ENCODE measurements at regions not wholly inside any gene's neighbourhood (a gene's known extent, or its start where the extent isn't known, plus 50 kb on each side); places are given as distances from the start of the nearest gene placed in this dataset.
"Not testable (repeated sequence)": the region's sequence is repeated elsewhere in the genome, so short reads cannot be mapped to it uniquely, and the experiment has no call there.

- no peak for DNase-seq
Observed at GRCh38 chr19:28549680-28550277, 663.2 kb downstream of the UQCRFS1 start.

GRCh38 chr19:28546148-28546685 lies 666.7 kb downstream of the UQCRFS1 start:
- DNase-seq = no peak

- not testable (repeated sequence) for DNase-seq
Observed at GRCh38 chr19:28545397-28545796, 667.6 kb downstream of the UQCRFS1 start.

DNA sequence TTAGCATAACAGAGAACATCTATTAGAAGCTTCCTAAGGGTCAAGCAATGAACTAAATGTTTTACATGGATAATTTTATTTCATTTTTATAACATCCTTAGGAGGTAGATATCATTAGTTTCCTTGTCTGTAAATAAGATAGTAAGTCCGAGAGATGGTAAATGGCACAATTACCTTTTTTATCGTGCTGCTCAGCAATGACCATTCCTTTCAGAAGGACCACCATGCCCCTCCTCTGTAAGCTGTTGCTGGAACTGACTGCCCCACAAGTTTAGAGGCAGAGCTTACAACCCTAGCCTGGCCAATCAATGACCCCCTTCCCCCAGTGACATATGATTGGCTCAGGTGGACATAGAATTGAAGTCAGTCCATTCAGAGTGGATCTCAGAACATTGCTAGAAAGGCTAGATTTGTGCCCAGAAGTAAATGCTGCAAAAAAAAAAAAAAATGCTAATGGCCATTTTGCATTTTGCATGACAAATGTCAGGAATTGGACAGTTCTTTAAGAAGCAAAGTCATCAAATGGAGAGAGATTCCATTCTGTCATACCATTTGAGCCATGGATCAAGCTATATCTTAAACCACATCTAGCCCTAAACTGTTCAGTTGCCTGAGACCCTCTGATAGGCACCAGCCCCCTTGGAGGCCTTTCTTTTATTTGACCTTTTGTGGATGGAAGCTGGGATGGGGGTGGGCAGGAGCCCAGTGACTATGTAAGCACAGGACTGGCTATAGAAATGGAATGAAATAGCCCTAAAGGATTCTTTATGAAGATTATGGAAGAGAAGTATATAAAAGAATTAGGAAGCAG lies 668.3 kb downstream of the UQCRFS1 start:
- DNase-seq = no peak

DNA sequence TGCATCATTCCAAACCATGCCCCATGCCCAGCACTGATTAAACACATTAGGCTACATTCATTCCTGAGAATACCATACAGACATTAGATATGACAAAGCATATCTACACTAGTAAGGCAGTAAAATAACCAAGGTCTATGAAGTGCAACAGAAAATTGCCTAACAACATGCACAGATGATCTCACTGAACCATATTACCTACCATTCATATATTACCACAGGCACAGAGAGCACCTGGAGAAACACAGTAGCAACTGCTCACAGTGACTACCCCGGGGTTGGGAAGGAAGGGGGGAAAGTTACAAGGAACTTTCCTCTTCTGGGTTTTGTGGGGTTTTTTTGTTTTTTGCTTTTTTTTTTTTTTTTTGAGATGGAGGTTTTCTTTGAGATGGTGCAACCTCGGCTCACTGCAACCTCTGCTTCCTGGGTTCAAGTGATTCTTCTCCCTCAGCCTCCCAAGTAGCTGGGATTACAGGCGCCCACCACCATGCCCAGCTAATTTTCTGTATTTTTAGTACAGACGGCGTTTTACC lies 669.6 kb downstream of the UQCRFS1 start:
- no peak for DNase-seq

DNA sequence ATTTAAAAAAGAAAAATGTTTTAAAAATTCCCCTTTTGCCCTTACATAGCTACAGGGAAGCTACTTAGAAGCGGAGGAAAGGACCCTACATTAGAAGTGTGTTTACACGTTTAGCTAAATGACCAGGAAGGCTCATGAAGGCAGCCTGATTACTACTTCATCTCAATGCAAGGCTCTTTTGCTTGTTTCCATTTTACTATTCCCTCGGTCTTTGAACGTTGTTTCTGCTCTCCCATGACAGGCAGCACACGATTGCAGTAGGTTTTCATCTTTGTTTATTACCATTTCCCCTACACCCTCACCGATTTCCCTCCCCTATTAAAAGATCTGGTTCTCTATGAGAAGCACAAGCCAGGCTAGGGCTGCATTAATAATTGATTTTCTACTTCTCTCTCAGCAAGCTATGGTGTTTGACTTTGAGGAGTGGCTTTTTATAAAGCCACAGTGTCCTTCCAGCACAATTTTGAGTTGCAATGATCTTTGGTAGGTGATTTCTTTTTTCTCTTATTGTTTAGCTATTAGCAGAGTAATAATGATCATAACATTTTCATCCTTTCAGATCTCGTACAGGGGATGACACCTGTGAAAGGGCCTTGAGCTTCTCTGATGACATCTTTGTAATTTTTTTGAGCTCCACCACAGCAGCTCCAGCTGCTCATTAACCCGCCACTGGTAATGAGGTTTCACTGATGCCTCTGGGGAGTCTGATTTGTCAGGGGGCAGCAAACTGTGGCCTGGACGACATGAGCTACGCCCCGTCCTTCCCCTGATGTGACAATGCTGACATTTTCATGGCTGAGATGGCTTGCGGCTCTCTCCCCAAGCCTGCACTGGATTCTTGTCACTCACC lies 670.3 kb downstream of the UQCRFS1 start:
- no peak for DNase-seq

GRCh38 chr19:28541602-28542393 lies 671.2 kb downstream of the UQCRFS1 start:
- DNase-seq = no peak

DNA sequence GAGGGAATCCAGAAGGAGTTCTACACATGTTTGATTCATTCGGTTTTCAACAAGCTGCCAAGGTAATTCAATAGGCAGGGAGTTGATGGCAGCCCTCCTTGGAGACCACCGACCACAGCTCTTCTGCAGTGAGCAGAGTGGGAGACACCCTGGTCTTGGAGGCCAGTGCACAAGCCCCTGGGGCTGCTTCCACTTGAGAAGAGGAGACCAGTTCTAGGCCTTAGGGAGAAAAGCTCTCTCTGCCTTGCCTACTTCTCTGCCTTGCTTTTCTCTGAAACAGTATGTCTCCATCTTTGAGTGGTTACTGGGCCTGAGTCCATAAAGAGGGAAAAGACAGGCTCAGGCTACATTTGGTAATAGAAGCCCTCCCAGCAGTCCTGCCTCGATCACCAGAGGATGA lies 671.9 kb downstream of the UQCRFS1 start:
- DNase-seq = no peak

GRCh38 chr19:28540385-28540784 lies 672.6 kb downstream of the UQCRFS1 start:
- not testable (repeated sequence) for DNase-seq

DNA sequence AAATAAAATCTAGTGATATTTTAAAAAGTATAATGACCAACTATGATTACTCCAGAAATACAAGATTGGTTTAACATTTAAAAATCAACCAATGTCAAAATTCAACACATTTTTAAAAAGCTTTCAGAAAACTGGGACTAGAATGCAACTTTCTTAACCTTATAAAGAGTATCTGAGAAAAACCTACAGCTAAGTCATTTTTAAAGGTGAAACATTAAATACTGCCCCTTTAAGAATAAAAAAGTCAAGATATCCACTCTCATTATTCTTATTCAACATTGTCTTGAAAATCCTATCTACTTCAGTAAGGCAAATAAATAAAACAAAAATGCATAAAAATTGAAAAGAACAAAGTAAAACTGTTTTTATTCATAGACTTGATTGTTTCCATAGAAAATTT lies 673.2 kb downstream of the UQCRFS1 start:
- no peak for DNase-seq

DNA sequence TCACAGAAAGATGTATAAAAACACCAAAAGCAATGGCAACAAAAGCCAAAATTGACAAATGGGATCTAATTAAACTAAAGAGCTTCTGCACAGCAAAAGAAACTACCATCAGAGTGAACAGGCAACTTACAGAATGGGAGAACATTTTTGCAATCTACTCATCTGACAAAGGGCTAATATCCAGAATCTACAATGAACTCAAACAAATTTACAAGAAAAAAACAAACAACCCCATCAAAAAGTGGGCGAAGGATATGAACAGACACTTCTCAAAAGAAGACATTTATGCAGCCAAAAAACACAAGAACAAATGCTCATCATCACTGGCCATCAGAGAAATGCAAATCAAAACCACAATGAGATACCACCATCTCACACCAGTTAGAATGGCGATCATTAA lies 674.4 kb downstream of the UQCRFS1 start:
- not testable (repeated sequence) for DNase-seq

GRCh38 chr19:28537896-28538295 lies 675.1 kb downstream of the UQCRFS1 start:
- DNase-seq = no peak

- no peak for DNase-seq
Observed at GRCh38 chr19:28537079-28537478, 675.9 kb downstream of the UQCRFS1 start.

DNA sequence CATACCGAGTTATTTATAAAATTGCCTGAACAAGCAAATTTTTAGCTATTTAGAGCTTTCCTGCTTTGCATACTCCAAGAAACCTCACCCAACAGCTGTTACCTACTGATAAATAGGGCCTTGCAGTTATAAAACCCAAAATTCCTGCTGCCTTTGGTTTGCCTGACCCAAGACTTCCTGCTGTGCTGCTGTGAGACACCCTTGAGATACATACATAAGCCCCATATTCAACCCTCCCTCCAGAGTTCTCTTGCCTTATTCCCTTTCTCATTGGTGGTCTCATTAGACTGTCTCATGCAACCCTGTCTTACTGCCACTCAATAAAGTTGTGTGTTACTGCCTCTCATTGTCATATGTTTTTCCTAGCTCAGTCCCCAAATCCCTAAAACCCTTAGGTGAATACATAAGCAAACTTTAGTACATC lies 677.6 kb downstream of the UQCRFS1 start:
- no peak for DNase-seq

- no peak for DNase-seq
Observed at GRCh38 chr19:28534766-28535351, 678.1 kb downstream of the UQCRFS1 start.

DNA sequence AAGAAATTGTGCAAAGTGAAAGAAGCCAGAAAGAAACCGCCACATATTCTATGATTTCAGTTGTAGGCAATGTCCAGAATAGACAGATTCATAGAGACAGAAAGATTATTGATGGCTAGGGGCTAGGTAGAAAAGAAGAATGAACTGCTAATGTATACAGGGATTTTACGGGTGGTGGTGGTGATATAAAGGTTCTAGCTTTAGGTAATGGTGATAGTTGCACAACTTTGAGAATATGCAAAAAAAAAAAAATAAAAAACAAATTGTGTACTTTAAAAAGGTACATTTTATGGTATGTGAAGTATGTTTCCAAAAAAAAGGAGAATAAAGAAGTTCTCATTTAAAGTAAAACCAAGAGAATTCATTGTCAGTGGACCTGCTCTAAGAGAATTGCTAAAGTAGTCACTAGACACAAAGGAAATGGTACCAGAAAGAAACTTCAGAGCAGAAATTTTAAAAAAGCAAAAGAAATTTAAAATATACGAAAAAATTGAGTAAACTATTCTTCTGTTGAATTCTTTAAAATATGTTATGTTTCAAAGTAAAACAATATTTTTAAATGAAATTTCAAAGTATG lies 680.1 kb downstream of the UQCRFS1 start:
- no peak for DNase-seq

DNA sequence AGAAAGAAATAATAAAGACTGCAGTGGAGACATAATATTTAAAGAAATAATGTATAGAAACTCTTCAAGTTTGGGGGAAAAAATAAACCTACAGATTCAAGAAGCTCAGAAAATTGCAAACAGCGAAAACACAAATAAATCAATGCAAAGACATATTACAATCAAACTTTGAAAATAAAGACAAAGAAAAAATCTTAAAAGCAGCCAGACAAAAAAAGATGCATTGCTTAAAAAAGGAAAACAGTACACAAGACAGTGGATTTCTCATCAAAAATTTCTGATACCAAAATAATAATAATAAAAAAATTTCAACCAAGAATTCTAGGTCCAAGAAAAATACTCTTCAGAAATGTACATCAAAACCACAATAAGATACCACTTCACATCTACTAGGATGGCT lies 681.0 kb downstream of the UQCRFS1 start:
- no peak for DNase-seq

DNA sequence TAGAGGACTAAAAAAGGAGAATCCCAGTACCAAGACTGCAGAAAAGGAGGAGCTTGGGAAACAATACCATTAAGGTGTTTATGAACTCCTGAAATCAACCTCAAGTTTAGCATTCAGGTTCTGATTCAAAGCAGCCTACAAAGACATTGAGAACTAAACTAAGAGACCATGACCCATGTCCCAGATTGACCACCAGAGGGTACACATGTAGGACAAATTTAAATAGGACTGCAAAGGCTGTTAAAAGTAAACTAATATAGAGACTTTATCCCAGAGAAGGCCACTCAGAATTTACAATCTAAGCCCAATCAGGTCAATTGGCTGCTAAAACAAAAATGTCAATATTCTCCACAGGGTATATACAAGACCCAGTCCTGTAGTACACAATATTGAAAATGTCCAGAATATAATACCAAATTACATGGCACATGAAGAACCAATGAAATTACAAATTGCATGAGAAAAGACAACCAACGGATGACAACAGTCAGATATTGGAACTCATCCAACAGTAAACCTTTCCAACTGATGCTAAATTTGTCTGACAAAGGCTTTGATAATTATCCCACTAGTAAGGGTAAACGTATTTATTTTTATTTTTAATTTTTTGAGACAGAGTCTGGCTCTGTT lies 682.4 kb downstream of the UQCRFS1 start:
- DNase-seq = no peak

GRCh38 chr19:28526038-28526437 lies 686.9 kb downstream of the UQCRFS1 start:
- no peak for DNase-seq

DNA sequence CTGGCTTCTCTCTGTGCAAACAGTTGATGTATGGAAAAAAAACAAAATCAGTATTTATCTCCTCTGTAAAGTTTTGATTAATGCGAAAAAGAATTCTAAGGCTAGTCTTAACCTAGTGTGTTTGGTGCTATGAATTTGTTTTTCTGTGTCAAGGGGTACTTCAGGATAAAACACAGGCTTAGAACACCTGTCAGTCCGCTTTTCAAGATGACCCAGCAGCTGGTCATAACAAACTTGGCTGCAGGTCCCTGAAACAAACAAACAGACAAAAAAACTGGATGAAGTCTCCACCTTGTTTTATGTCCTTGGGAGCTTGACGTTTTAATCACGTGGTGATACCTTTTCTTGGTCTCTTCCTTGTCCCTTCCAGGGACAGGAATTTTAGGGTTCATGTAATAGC lies 689.3 kb downstream of the UQCRFS1 start:
- DNase-seq = no peak

- no peak for DNase-seq
Observed at GRCh38 chr19:28522545-28522922, 690.4 kb downstream of the UQCRFS1 start.
